HCEC 1CT (cell line): ENCODE measurements at regions not wholly inside any gene's neighbourhood (a gene's known extent, or its start where the extent isn't known, plus 50 kb on each side); places are given as distances from the start of the nearest gene placed in this dataset.

Source experiments
- DNase-seq: peaks from one replicate; pipeline ENCODE4 v3.0.0-alpha.2; 2017

- no peak for DNase-seq
These were observed 67.6 kb downstream of the NMUR2 start for GRCh38 chr5:152337484-152337883.

- no peak for DNase-seq
These were observed 69.6 kb downstream of the NMUR2 start for GRCh38 chr5:152335461-152335860.

- DNase-seq = no peak
These were observed 72.2 kb downstream of the NMUR2 start for GRCh38 chr5:152332716-152333460.

- DNase-seq = no peak
These were observed 73.4 kb downstream of the NMUR2 start for GRCh38 chr5:152331718-152332117.

GRCh38 chr5:152331006-152331405, 74.1 kb downstream of the NMUR2 start:
- no peak for DNase-seq

- DNase-seq = no peak
These were observed 75.3 kb downstream of the NMUR2 start for GRCh38 chr5:152329761-152330283.

- no peak for DNase-seq
These were observed 75.9 kb downstream of the NMUR2 start for GRCh38 chr5:152329207-152329606.

- DNase-seq = no peak
These were observed 89.1 kb downstream of the NMUR2 start for GRCh38 chr5:152315942-152316341.

- DNase-seq = no peak
These were observed 90.8 kb downstream of the NMUR2 start for GRCh38 chr5:152314196-152314829.

GRCh38 chr5:152309926-152310450, 95.1 kb downstream of the NMUR2 start:
- DNase-seq = no peak

- DNase-seq = no peak
These were observed 98.7 kb downstream of the NMUR2 start for GRCh38 chr5:152306386-152306785.

GRCh38 chr5:152305525-152305924, 99.6 kb downstream of the NMUR2 start:
- no peak for DNase-seq

- no peak for DNase-seq
These were observed 101.2 kb downstream of the NMUR2 start for GRCh38 chr5:152303841-152304240.

GRCh38 chr5:152297866-152298265, 107.2 kb downstream of the NMUR2 start:
- DNase-seq = no peak

GRCh38 chr5:152293189-152293588, 111.9 kb downstream of the NMUR2 start:
- DNase-seq = no peak

- no peak for DNase-seq
These were observed 114.9 kb downstream of the NMUR2 start for GRCh38 chr5:152290181-152290580.

GRCh38 chr5:152288917-152289595, 116.0 kb downstream of the NMUR2 start:
- no peak for DNase-seq

- no peak for DNase-seq
These were observed 116.6 kb downstream of the NMUR2 start for GRCh38 chr5:152288499-152288898.

- no peak for DNase-seq
These were observed 119.3 kb downstream of the NMUR2 start for GRCh38 chr5:152285764-152286163.

GRCh38 chr5:152282331-152282730, 122.7 kb downstream of the NMUR2 start:
- no peak for DNase-seq

GRCh38 chr5:152277936-152278335, 127.1 kb downstream of the NMUR2 start:
- no peak for DNase-seq

GRCh38 chr5:152274224-152274623, 130.9 kb downstream of the NMUR2 start:
- DNase-seq = no peak

GRCh38 chr5:152271420-152271819, 133.7 kb downstream of the NMUR2 start:
- DNase-seq = no peak

GRCh38 chr5:152270096-152270495, 135.0 kb downstream of the NMUR2 start:
- no peak for DNase-seq
